ENCODE measurements at regions not wholly inside any gene's neighbourhood (a gene's known extent, or its start where the extent isn't known, plus 50 kb on each side); places are given as distances from the start of the nearest gene placed in this dataset.

- H3K9ac ChIP-seq (ENCODE audit: control insufficient read depth, insufficient read depth, low read length) = no peak overlapping the region
- DNase-seq (ENCODE audit: low read depth, low spot score) (no peak), FAIRE-seq (no peak), ATAC-seq (no peak)
- H3K4me3 ChIP-seq = no peak overlapping the region
- BruUV-seq (replicated peaks) = no TSS peak
- intact Hi-C loops (cut with micrococcal nuclease; ENCODE audit: unreplicated experiment) = no loop called here
- WGBS (ENCODE audit: insufficient coverage, insufficient replicate concordance, low lambda C conversion rate, missing lambda C conversion rate) = 61% methylated on average over 7 of the region's 7 CpGs
- ChIA-PET POLR2A (interaction anchor here (1.7 kb wide), 1 partner anchor 12 kb away, joined by 4 read pairs; no protein-coding TSS in a partner anchor), SMC1A (ENCODE audit: uncharacterized antibody, unreplicated experiment) (interaction anchor here (0.8 to 7.7 kb wide), 10 partner anchors 9 to 250 kb away, joined by 3 to 29 read pairs (median 4); no protein-coding TSS in a partner anchor), RAD21 (ENCODE audit: unreplicated experiment) (no interaction called here), CTCF (interaction anchor here (1.1 to 1.7 kb wide), 5 partner anchors 9 to 30 kb away, joined by 3 to 6 read pairs (median 3); no protein-coding TSS in a partner anchor)
- no peaks in the 10 kb centered on the region for H3K4me1 ChIP-seq (ENCODE audit: control insufficient read depth, insufficient read depth, low read length)
- H3K27me3 ChIP-seq (replicated peaks in 1 of 2; ENCODE audit: control insufficient read depth in 2 of 2, insufficient read depth in 2 of 2, low read length in 1 of 2) = no peaks in the 10 kb centered on the region; a peak in 1 of 4 replicates
- TF ChIP-seq, protein P1, sequence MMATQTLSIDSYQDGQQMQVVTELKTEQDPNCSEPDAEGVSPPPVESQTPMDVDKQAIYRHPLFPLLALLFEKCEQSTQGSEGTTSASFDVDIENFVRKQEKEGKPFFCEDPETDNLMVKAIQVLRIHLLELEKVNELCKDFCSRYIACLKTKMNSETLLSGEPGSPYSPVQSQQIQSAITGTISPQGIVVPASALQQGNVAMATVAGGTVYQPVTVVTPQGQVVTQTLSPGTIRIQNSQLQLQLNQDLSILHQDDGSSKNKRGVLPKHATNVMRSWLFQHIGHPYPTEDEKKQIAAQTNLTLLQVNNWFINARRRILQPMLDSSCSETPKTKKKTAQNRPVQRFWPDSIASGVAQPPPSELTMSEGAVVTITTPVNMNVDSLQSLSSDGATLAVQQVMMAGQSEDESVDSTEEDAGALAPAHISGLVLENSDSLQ (IDR thresholded peaks at IDR 0.05) = no peak
- no peak for TF ChIP-seq CHD1 (IDR thresholded peaks at IDR 0.05; ENCODE audit: low read depth, low read length)
- TF ChIP-seq, protein P2, sequence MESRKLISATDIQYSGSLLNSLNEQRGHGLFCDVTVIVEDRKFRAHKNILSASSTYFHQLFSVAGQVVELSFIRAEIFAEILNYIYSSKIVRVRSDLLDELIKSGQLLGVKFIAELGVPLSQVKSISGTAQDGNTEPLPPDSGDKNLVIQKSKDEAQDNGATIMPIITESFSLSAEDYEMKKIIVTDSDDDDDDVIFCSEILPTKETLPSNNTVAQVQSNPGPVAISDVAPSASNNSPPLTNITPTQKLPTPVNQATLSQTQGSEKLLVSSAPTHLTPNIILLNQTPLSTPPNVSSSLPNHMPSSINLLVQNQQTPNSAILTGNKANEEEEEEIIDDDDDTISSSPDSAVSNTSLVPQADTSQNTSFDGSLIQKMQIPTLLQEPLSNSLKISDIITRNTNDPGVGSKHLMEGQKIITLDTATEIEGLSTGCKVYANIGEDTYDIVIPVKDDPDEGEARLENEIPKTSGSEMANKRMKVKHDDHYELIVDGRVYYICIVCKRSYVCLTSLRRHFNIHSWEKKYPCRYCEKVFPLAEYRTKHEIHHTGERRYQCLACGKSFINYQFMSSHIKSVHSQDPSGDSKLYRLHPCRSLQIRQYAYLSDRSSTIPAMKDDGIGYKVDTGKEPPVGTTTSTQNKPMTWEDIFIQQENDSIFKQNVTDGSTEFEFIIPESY (IDR thresholded peaks at IDR 0.05) = no peak
- TF ChIP-seq ELK1 (IDR thresholded peaks at IDR 0.05; ENCODE audit: low read depth, low read length) = no peak
- no peak for TF ChIP-seq SMAD5 (IDR thresholded peaks at IDR 0.05; ENCODE audit: low read depth)
- no peak for TF ChIP-seq TBL1XR1 (IDR thresholded peaks at IDR 0.05; ENCODE audit: low read depth, low read length)
- no peak for TF ChIP-seq POLR2AphosphoS5 (IDR thresholded peaks at IDR 0.05; ENCODE audit: low read length)
- TF ChIP-seq ESRRA (IDR thresholded peaks at IDR 0.05; ENCODE audit: low read length) = no peak
- TF ChIP-seq IRF3 (IDR thresholded peaks at IDR 0.05) = no peak
- TF ChIP-seq GATAD2B (conservative IDR thresholded peaks at IDR 0.05; ENCODE audit: low read depth) = no peak
- TF ChIP-seq ATF7 (IDR thresholded peaks at IDR 0.05; ENCODE audit: low read depth) = no peak
- in situ Hi-C loops (cut with MboI) = no loop called here
- H4K20me1 ChIP-seq (ENCODE audit: control insufficient read depth, insufficient read depth) = no peaks in the 10 kb centered on the region
- H2AFZ ChIP-seq (ENCODE audit: control insufficient read depth, low read depth, low read length) = no peak overlapping the region
- no peaks in the 10 kb centered on the region for H3K79me2 ChIP-seq (ENCODE audit: control insufficient read depth, insufficient read depth, low read length)
- no peaks in the 10 kb centered on the region; the same call in 2 of the 3 replicates for H3K9me3 ChIP-seq (replicated peaks; ENCODE audit: control insufficient read depth, insufficient read depth, low read length)
- H3K36me3 ChIP-seq (ENCODE audit: control insufficient read depth in 2 of 2, insufficient read depth in 2 of 2, low read length in 1 of 2) = no peaks in the 10 kb centered on the region
- H3K27ac ChIP-seq (ENCODE audit: control insufficient read depth, insufficient read depth) = no peak overlapping the region
- no peak overlapping the region for H3K4me2 ChIP-seq (ENCODE audit: control insufficient read depth, insufficient read depth)
Measured at GRCh38 chr6:15854826-15855710, 192.2 kb upstream of the DTNBP1 start.

Measured in GM12878 (cell line).